CD4-positive, alpha-beta T cell (primary cell): ENCODE measurements at regions not wholly inside any gene's neighbourhood (a gene's known extent, or its start where the extent isn't known, plus 50 kb on each side); places are given as distances from the start of the nearest gene placed in this dataset.

ENCODE experiments used
- ATAC-seq: fragments of 200-7000 bp; cut with Tn5 transposase; one replicate; pipeline ENCODE4 v1.10.0; 2022; ENCODE audit warnings: mild to moderate bottlenecking; ENCODE audit not compliant: poor library complexity
- CTCF ChIA-PET: fragments of 350-600 bp; sonication (Branson Sonifier 250); formaldehyde crosslinking; loops from one replicate; lab custom pipeline; 2021; ENCODE audit warnings: antibody characterized with exemption, inconsistent platforms; lab: Charles Lee
- POLR2A ChIA-PET: fragments of 350-600 bp; sonication (Branson Sonifier 250); formaldehyde crosslinking; loops from one replicate; lab custom pipeline; 2021; ENCODE audit warnings: antibody characterized with exemption, inconsistent platforms; lab: Charles Lee
- DNase-seq, 14 experiments: peaks; one replicate each; pipeline ENCODE4 v3.0.0-alpha.2; 2013 to 2020; ENCODE audit warnings: mixed read lengths in 2 of 14
- H3K27ac ChIP-seq, 2 donors: one replicate each; pipeline versions ENCODE4 v1.5.1 to v1.7.0; 2013; ENCODE audit warnings: low read length in 2 of 2, low read depth in 1 of 2, mild to moderate bottlenecking in 1 of 2
- H3K27me3 ChIP-seq, 2 experiments: 1 replicate in 1 of 2; 2 replicates in 1 of 2; pipeline versions ENCODE4 v1.6.1 to v1.7.0; 2013; ENCODE audit warnings: low read length in 2 of 2, control low read depth in 1 of 2, mild to moderate bottlenecking in 1 of 2, moderate library complexity in 1 of 2; ENCODE audit not compliant: insufficient read depth in 2 of 2, control insufficient read depth in 1 of 2
- H3K36me3 ChIP-seq: one replicate; pipeline ENCODE4 v1.6.1; 2013; ENCODE audit warnings: low read length, control low read depth; ENCODE audit not compliant: insufficient read depth
- H3K4me1 ChIP-seq: one replicate; pipeline ENCODE4 v1.6.1; 2013; ENCODE audit warnings: low read length, control low read depth; ENCODE audit not compliant: insufficient read depth
- H3K4me3 ChIP-seq: one replicate; pipeline ENCODE4 v1.5.1; 2013; ENCODE audit warnings: mild to moderate bottlenecking, low read length, moderate library complexity
- H3K9me3 ChIP-seq, 2 experiments: 1 replicate in 1 of 2; 2 replicates in 1 of 2; pipeline versions ENCODE4 v1.6.1 to v1.7.0; 2013; ENCODE audit warnings: low read length in 2 of 2, mild to moderate bottlenecking in 2 of 2, control low read depth in 1 of 2, moderate library complexity in 1 of 2; ENCODE audit not compliant: control insufficient read depth in 1 of 2, insufficient read depth in 1 of 2
- H3K27ac Mint-ChIP-seq: one replicate; pipeline ENCODE4 v1.8.0; 2020; ENCODE audit warnings: mixed read lengths
- H3K27me3 Mint-ChIP-seq: one replicate; pipeline ENCODE4 v1.8.0; 2021; ENCODE audit warnings: mixed read lengths
- H3K36me3 Mint-ChIP-seq: one replicate; pipeline ENCODE4 v1.8.0; 2021; ENCODE audit warnings: low read depth, mixed read lengths
- H3K4me1 Mint-ChIP-seq: one replicate; pipeline ENCODE4 v1.8.0; 2021; ENCODE audit warnings: low read depth, mixed read lengths
- H3K4me3 Mint-ChIP-seq: one replicate; pipeline ENCODE4 v1.8.0; 2020; ENCODE audit warnings: mild to moderate bottlenecking, mixed read lengths
- H3K9me3 Mint-ChIP-seq: one replicate; pipeline ENCODE4 v1.8.0; 2020; ENCODE audit warnings: mixed read lengths
- intact Hi-C, 2 experiments: fragments of 100-400 bp; cut with DNase I in 1 of 2; cut with micrococcal nuclease in 1 of 2; formaldehyde crosslinking; loops; one replicate each; pipeline versions ENCODE4 v1.15.1 to v1.9.0; 2023 to 2025; cut with DNase I, micrococcal nuclease
- TF ChIP-seq, protein P1 (sequence below): fragments of 200-600 bp; IDR thresholded peaks from one replicate; pipeline ENCODE4 v1.8.0; 2022; ENCODE audit warnings: antibody characterized with exemption, mild to moderate bottlenecking

DNA sequence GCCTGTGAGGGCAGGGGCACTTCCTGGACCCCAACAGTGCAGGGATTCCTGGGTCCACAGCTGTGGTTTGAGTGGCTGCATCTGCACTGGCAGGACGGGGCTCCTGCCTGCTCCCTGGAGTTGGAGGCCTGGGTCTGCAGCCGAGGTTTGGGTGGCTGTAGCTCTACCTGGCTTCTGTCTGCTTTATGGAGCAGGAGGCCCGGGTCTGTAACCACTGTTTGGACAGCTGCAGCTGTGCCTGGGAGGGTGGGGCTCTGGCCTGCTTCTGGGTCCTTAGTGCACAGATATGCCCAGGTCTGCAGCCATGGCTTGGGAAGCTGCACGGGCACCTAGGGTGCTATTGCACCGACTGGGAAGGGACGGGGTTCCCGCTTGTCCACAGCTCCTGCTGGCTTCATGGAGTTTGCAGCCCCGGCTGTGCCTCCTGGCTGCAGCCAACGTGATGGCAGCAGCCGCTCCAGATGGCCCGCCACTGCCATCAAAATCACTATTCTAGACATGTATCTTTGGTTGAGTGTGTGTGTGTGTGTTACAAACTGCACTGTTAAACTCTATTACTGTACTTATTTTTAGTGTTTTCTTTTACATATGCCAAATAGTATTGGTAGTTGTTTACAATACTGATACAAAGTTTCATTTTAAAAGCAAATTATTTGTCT, 412.3 kb upstream of the KIRREL3 start:
- intact Hi-C loops: no loop called here
- no peaks in the 10 kb centered on the region for H3K4me1 Mint-ChIP-seq
- H3K9me3 Mint-ChIP-seq: peaks cover 13% of the 10 kb centered on the region
- no peak overlapping the region for H3K27ac ChIP-seq
- no peaks in the 10 kb centered on the region for H3K36me3 ChIP-seq
- POLR2A ChIA-PET: no interaction called here
- H3K27me3 ChIP-seq: no peaks in the 10 kb centered on the region
- TF ChIP-seq, protein P1, sequence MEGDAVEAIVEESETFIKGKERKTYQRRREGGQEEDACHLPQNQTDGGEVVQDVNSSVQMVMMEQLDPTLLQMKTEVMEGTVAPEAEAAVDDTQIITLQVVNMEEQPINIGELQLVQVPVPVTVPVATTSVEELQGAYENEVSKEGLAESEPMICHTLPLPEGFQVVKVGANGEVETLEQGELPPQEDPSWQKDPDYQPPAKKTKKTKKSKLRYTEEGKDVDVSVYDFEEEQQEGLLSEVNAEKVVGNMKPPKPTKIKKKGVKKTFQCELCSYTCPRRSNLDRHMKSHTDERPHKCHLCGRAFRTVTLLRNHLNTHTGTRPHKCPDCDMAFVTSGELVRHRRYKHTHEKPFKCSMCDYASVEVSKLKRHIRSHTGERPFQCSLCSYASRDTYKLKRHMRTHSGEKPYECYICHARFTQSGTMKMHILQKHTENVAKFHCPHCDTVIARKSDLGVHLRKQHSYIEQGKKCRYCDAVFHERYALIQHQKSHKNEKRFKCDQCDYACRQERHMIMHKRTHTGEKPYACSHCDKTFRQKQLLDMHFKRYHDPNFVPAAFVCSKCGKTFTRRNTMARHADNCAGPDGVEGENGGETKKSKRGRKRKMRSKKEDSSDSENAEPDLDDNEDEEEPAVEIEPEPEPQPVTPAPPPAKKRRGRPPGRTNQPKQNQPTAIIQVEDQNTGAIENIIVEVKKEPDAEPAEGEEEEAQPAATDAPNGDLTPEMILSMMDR: no peak
- H3K4me1 ChIP-seq: no peaks in the 10 kb centered on the region
- no peaks in the 10 kb centered on the region for H3K27me3 Mint-ChIP-seq
- H3K9me3 ChIP-seq: peaks cover 4 to 25% of the 10 kb centered on the region in 2 experiments
- no peak for ATAC-seq
- DNase-seq: no peak
- H3K4me3 ChIP-seq: no peak overlapping the region
- H3K27ac Mint-ChIP-seq: no peak overlapping the region
- H3K36me3 Mint-ChIP-seq: no peaks in the 10 kb centered on the region
- CTCF ChIA-PET: no interaction called here
- H3K4me3 Mint-ChIP-seq: no peak overlapping the region

DNA sequence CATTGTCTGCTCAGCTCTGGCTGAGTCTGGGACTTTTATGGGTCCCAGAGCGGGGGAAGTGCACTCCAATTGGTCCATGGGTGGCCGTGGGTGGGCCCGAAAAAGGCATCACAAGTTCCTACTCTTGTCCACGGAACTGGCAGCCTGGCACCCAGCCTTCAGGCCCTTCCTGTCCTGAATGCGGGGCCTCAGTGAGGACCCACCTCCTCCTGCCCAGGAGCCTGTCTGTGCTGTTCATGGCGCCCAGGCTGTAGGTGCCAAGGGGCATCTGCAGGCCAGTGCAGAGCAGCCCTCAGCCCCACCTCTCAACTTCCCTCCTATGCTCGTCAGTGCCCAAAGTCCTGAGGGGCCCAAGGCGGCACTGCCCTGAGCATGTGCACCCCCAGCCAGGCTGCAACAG, 411.7 kb upstream of the KIRREL3 start:
- no peaks in the 10 kb centered on the region for H3K4me1 Mint-ChIP-seq
- Histone ChIP-seq H3K27ac (no peak overlapping the region), H3K4me1 (no peaks in the 10 kb centered on the region), H3K36me3 (no peaks in the 10 kb centered on the region), H3K27me3 (no peaks in the 10 kb centered on the region), H3K9me3 (peaks cover 4 to 25% of the 10 kb centered on the region in 2 experiments), H3K4me3 (no peak overlapping the region)
- H3K4me3 Mint-ChIP-seq: no peak overlapping the region
- DNase-seq (no peak), ATAC-seq (no peak)
- H3K36me3 Mint-ChIP-seq: no peaks in the 10 kb centered on the region
- no peak overlapping the region for H3K27ac Mint-ChIP-seq
- TF ChIP-seq, protein P1: no peak
- intact Hi-C loops: no loop called here
- peaks cover 13% of the 10 kb centered on the region for H3K9me3 Mint-ChIP-seq
- CTCF ChIA-PET: no interaction called here
- no peaks in the 10 kb centered on the region for H3K27me3 Mint-ChIP-seq
- POLR2A ChIA-PET: no interaction called here

DNA sequence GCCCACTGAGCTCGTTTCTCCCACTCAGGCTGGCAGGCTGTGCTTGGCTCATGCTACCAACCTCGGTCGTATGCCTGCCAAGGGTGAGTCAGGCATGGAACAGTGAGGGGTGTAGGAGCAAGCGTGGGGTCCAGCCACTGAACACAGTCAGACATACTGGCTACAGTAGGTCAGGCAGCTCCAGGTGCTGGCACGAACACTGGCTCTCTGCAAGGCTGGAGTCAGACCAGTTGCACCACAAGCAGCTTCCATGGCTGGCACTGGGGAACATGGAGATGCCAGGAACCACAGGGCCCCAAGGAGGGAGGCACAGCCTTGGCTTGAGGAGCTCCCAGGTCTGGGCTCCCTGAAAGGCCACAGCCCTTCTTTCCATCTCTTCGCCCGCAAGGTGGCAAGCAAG, 410.7 kb upstream of the KIRREL3 start:
- POLR2A ChIA-PET: no interaction called here
- no peak overlapping the region for H3K27ac Mint-ChIP-seq
- DNase-seq: no peak
- no peaks in the 10 kb centered on the region for H3K36me3 Mint-ChIP-seq
- Histone ChIP-seq H3K27ac (no peak overlapping the region), H3K9me3 (peaks cover 4 to 25% of the 10 kb centered on the region in 2 experiments), H3K4me3 (no peak overlapping the region), H3K36me3 (no peaks in the 10 kb centered on the region), H3K4me1 (no peaks in the 10 kb centered on the region), H3K27me3 (no peaks in the 10 kb centered on the region)
- H3K4me1 Mint-ChIP-seq: no peaks in the 10 kb centered on the region
- intact Hi-C loops: no loop called here
- H3K4me3 Mint-ChIP-seq: no peak overlapping the region
- TF ChIP-seq, protein P1: no peak
- no peak for ATAC-seq
- H3K27me3 Mint-ChIP-seq: no peaks in the 10 kb centered on the region
- peaks cover 9% of the 10 kb centered on the region for H3K9me3 Mint-ChIP-seq
- CTCF ChIA-PET: no interaction called here
